ENCODE measurements at regions not wholly inside any gene's neighbourhood (a gene's known extent, or its start where the extent isn't known, plus 50 kb on each side); places are given as distances from the start of the nearest gene placed in this dataset.
"Not testable (repeated sequence)": the region's sequence is repeated elsewhere in the genome, so short reads cannot be mapped to it uniquely, and the experiment has no call there.

DNA sequence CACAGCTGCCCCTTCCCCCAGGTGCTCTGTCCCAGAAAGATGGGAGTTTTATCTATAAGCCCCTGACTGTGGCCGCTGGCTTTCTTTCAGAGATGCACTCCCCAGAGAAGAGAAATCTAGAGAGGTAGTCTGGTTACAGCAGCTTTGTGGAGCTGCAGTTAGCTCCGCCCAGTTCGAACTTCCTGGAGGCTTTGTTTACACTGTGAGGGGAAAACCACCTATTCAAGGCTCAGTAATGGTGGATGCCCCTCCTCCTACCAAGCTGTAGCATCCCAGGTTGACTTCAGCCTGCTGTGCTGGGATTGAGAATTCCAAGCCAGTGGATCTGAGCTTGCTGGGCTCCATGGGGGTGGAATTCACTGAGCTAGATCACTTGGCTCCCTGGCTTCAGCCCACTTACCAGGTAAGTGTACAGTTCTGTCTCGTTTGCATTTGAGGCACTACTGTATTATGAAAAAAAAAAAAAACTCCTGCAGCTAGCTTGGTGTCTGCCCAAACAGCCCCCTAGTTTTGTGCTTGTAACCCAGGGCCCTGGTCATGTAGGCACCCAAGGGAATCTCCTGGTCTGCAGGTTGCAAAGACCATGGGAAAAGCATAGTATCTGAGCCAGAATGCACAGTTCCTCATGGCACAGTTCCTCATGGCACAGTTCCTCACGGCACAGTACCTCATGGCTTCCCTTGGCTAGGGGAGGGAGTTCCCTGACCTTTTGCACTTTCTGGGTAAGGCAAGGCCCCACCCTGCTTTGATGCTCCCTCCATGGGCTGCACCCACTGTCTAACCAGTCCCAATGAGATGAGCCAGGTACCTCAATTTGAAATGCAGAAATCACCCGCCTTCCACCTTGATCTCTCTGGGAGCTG lies 275.0 kb downstream of the CENPW start:
- DNase-seq: no peak

- DNase-seq: no peak
These were observed 277.0 kb downstream of the CENPW start for GRCh38 chr6:126616866-126617265.

DNA sequence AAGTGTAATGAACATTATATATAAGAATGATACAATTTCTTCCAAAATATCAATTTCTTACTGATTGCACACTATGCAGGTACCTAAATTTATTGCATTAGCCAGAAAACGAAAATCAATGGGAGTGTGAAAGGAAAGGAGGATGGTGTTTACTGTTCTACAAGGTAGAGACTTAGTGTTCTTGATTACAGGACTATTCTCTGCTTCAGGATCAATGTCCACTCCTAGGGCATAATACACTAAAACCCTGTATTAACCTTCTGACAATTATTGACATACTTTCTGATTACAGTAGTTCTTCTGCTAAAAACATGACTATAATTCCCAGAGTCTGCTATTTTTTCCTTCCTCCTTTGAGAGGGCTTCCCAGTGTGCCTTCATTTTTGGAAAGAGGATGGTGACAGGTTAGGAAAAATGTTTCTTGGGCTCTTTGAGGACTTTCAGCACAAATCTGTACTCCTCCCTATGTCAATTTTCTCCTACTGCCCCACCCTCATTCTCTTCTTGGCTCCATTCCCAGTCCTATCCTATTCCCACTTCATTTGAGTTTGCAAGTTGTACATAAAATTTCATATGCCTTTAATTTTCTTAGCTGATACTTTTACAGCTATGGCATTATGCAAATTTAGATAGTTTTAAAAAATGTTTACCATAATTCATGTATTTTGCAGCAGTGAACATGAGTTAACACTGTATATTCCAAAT lies 278.9 kb downstream of the CENPW start:
- DNase-seq: no peak

- no peak for DNase-seq
These were observed 280.8 kb downstream of the CENPW start for GRCh38 chr6:126620719-126621118.

GRCh38 chr6:126625019-126625418 lies 285.1 kb downstream of the CENPW start:
- peak; percentile 63 for DNase-seq

- DNase-seq: no peak
These were observed 288.2 kb downstream of the CENPW start for GRCh38 chr6:126628125-126628524.

GRCh38 chr6:126631363-126631762 lies 291.4 kb downstream of the CENPW start:
- no peak for DNase-seq

DNA sequence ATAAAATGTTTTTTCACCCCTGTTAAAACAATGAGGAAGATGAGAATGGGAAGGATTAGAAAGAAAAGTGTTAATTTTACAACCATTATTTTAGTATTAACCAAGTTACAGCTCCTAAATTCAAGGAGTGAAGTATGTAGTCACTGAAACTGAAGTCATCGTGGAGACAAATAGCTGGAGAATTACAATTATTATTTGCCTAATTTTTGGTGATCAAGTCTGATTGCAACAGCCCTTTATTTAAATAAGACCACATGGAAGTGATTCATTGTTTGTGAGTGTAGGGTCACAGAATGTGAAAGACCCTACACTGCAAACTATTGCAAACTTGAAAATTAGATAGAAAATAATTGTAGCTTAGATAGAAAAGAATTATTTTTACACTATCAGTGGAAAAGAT lies 292.4 kb downstream of the CENPW start:
- no peak for DNase-seq

DNA sequence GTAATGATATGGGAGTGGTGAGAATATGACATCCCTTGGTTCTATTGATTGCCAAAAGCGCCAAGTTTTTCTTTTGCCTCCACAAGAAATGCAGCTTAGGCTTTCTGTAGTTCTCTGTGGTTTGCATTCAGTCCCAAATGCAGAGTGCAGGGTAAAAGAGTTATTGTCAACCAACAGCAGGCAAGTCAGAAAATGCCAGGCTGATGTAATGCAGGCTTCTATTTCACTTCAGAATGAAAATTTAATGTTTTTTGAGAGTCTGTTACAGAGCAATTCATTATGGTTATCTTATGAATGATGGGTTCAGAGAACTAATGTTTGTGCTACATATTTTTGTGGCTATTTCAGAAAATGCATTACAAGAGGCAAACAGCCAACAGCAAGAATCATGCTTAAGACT lies 293.5 kb downstream of the CENPW start:
- no peak for DNase-seq

DNA sequence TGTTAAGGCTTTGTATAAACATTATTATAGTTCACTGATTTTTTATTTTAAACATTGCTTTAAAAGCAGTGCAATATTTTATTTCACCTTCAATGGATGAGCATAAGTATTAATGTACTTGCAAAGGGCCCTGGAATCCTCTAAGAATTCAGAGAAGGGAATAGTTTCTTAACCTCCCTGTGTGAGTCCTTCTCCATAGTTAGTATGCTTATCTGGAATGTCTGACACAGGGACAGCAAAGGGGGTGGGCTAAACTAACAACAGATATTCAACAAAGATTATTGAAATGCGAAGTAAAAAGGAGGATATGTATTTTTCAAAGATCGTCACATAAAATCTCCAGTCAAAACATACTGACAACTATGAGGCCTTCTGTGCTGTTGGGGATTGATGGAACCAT lies 300.4 kb downstream of the CENPW start:
- DNase-seq: no peak

- DNase-seq: no peak
These were observed 301.0 kb downstream of the CENPW start for GRCh38 chr6:126640921-126641320.

DNA sequence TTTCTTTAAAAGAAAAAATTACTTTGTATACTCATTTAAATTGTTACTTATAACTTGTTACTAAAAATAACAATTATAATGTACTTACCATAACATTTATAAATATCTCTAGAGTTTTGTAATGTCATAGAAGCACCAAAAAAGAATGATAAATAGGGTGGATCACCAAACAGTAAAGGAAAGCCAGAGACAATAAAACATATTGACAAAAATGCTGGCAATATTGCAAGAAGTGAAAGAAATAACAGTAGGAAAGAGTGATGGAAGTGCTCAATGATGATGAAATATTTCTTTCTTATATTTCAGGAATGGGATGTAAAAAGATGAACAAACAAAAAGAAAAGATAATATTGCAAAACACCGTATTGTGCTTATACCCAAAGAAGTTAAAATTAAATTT lies 301.7 kb downstream of the CENPW start:
- no peak for DNase-seq

- DNase-seq: no peak
These were observed 303.4 kb downstream of the CENPW start for GRCh38 chr6:126643352-126643751.

DNA sequence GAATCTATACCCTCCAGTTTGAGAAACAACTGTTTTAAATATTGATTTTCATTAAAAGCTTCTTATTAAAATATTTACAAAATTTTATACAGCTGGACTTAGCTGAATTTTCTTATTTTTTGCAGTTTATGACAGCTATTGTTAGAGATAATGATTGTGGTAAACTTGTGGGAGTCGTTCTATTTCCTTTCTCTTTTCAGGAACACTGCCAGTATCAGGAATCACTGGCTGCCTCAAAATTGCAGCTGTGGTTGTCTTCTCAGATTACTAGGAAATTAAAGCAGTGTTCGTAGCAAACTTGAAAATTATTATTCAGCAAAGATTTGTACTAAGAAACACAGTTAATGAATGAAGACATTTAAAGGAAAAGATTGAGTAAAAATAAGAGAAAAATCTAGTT lies 311.0 kb downstream of the CENPW start:
- DNase-seq: no peak

GRCh38 chr6:126657561-126658175 lies 317.8 kb downstream of the CENPW start:
- DNase-seq: no peak

DNA sequence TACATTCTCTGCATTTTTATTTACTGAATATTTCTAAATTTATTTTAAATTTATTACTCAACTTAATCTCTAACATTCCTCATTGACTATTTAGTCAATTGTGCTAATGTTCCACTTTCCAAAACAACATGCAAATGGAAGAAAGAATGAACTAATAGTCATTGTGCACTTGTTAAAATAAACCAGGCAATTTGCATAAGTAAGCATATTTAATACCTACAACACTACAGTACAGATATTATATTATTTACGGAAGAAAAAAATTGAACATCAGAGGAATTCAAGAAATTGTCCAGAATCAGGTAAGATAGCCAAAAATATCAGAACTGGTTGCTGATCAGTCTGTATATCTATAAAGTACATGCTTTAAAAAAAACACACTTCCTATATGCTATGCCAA lies 320.5 kb downstream of the CENPW start:
- no peak for DNase-seq

DNA sequence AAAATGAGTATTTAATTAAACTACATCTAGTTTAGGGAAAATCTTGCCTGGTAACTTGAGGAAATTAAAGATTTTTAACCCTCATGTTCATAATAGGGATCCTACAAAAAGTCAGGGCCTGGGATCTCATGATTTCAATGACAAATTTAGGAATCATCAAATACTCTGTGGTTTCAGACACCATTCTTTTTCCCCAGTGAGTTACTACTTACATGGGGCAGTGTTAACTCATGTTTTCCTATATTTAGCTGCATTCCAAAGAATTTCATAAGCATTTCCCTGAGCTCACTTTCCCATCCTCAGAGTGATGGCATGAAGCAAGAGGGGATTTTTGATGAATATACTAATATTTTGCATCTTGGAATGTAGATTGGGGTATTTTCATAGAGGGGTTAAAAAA lies 321.7 kb downstream of the CENPW start:
- DNase-seq: no peak

- no peak for DNase-seq
These were observed 323.1 kb downstream of the CENPW start for GRCh38 chr6:126662966-126663365.

- no peak for DNase-seq
These were observed 324.4 kb downstream of the CENPW start for GRCh38 chr6:126664271-126664670.

GRCh38 chr6:126665551-126665950 lies 325.6 kb downstream of the CENPW start:
- DNase-seq: no peak

DNA sequence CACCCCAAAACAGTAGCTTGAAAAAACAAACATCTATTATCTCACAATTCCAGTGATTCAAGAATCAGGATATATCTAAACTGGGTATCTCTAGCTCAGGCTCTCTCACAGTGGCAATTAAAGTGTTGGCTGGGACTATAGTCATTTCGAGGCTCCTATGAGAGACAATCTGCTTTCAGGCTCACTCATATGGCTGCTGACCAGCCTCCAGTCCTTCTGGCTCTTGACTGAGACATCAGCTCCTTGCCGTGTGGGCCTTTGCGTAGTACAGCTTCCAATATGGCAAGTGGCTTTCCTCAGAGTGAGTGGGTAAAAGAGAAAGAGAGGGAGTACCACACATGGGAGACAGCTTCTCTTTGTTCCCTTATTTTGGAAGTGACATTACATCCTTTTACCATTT lies 327.2 kb downstream of the CENPW start:
- DNase-seq: no peak

DNA sequence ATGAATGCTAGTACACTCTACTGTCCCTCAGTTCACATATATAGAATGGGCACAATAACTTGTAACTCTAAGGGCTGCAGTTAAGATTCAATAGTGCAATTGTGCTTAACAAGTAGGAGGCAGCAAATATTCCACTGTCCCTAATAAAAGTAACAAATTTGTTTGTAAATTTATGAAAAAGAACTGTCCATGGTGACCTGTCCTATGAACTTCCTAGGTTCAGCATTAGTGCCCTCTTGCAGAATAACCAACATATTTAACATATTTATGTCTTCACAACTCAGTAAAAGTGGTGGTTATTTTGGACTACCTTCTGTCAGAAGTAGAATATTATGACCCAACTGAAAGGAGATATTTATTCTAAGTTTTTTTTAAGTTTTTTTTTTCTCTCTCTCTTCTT lies 327.8 kb downstream of the CENPW start:
- DNase-seq: no peak

DNA sequence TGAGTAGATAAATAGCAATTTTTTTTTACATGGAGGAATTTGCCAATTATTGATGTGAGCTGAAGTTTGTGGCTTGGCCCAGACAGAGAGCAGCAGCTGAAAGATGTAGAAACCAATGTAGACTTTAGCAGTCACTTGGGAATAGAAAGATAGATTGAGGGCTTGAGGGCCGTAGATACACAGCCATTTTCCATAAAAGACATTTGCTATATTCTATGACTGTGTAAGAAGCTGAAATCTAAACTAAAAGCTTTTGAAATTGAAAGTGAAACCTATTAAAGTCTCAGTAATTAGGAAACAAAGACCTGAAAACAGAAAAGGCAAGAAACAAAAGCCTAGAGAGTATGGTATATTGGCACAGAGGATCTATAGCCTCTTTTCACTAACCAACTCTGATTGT lies 332.7 kb downstream of the CENPW start:
- no peak for DNase-seq

DNA sequence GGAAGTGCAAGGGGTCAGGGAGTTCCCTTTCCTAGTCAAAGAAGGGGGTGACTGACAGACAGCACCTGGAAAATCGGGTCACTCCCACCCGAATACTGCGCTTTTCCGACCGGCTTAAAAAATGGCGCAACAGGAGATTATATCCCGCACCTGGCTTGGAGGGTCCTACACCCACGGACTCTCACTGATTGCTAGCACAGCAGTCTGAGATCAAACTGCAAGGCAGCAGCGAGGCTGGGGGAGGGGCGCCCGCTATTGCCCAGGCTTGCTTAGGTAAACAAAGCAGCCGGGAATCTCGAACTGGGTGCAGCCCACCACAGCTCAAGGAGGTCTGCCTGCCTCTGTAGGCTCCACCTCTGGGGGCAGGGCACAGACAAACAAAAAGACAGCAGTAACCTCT lies 333.8 kb downstream of the CENPW start:
- DNase-seq: not testable (repeated sequence)
